H1 (cell line): ENCODE measurements at regions not wholly inside any gene's neighbourhood (a gene's known extent, or its start where the extent isn't known, plus 50 kb on each side); places are given as distances from the start of the nearest gene placed in this dataset.

Experiments used
- CTCF ChIA-PET: fragments of 300-600 bp; sonication (Branson Sonifier 250); formaldehyde crosslinking; loops from one replicate; lab custom pipeline; 2021; ENCODE audit not compliant: partially characterized antibody; lab: Charles Lee
- POLR2A ChIA-PET: fragments of 300-600 bp; sonication (Branson Sonifier 250); formaldehyde crosslinking; loops from one replicate; lab custom pipeline; 2021; ENCODE audit warnings: inconsistent platforms; ENCODE audit not compliant: partially characterized antibody; lab: Charles Lee
- DNase-seq, 2 experiments: peaks; one replicate each; pipeline versions ENCODE4 v3.0.0 to v3.0.0-alpha.2; 2010 to 2022; ENCODE audit warnings: low spot score in 2 of 2, low read depth in 1 of 2, mixed read lengths in 1 of 2
- FAIRE-seq: peaks from 2 replicates; lab custom pipeline; 2011; peaks lifted over from hg19 to GRCh38; lab: Jason Lieb, UNC
- H2AFZ ChIP-seq: 2 replicates; pipeline ENCODE4 v1.8.1; 2012; ENCODE audit warnings: low read length, inconsistent platforms
- H2AK5ac ChIP-seq: 2 replicates; pipeline ENCODE4 v1.6.1; 2013; ENCODE audit warnings: low read depth, low read length
- H2BK120ac ChIP-seq: replicated peaks from 2 replicates; pipeline ENCODE3; 2013; ENCODE audit warnings: low read depth, low read length, inconsistent platforms
- H2BK12ac ChIP-seq: 2 replicates; pipeline ENCODE4 v1.6.1; 2013; ENCODE audit warnings: low read depth, low read length
- H2BK15ac ChIP-seq: 2 replicates; pipeline ENCODE4 v1.6.1; 2013; ENCODE audit warnings: low read length
- H2BK20ac ChIP-seq: 2 replicates; pipeline ENCODE4 v1.6.1; 2013; ENCODE audit warnings: low read length
- H2BK5ac ChIP-seq: 2 replicates; pipeline ENCODE4 v1.6.1; 2013; ENCODE audit warnings: low read depth, low read length
- H3K14ac ChIP-seq: 2 replicates; pipeline ENCODE4 v1.6.1; 2013; ENCODE audit warnings: inconsistent platforms; ENCODE audit not compliant: insufficient read length
- H3K18ac ChIP-seq: 2 replicates; pipeline ENCODE4 v1.6.1; 2013; ENCODE audit warnings: low read length; ENCODE audit errors: extremely low read depth
- H3K23ac ChIP-seq: 2 replicates; pipeline ENCODE4 v1.6.1; 2013; ENCODE audit warnings: inconsistent platforms; ENCODE audit not compliant: insufficient read length
- H3K23me2 ChIP-seq: 2 replicates; pipeline ENCODE4 v1.6.1; 2013; ENCODE audit warnings: low read depth, low read length
- H3K27ac ChIP-seq: 2 replicates; pipeline ENCODE4 v1.6.1; 2011; ENCODE audit warnings: low read depth, low read length, inconsistent platforms
- H3K27me3 ChIP-seq, 4 experiments: replicated peaks in 1 of 4; 1 replicate in 1 of 4; 2 replicates in 3 of 4; pipeline versions ENCODE4 v1.6.1 to v1.8.1; 2011 to 2013; ENCODE audit warnings: low read length in 3 of 4, mild to moderate bottlenecking in 3 of 4, inconsistent platforms in 2 of 4, mixed read lengths in 2 of 4, moderate library complexity in 1 of 4; ENCODE audit not compliant: control insufficient read depth in 3 of 4, insufficient read depth in 3 of 4; ENCODE audit errors: extremely low read depth in 1 of 4
- H3K36me3 ChIP-seq, 4 experiments: 2 replicates each; pipeline versions ENCODE4 v1.6.1 to v1.8.1; 2011 to 2013; ENCODE audit warnings: mild to moderate bottlenecking in 4 of 4, low read length in 3 of 4, moderate library complexity in 2 of 4, control low read depth in 1 of 4, inconsistent platforms in 1 of 4; ENCODE audit not compliant: insufficient read depth in 4 of 4, control insufficient read depth in 2 of 4
- H3K4ac ChIP-seq: replicated peaks from 2 replicates; pipeline ENCODE3; 2013; ENCODE audit warnings: low read length, low read depth, mixed read lengths, inconsistent platforms; ENCODE audit not compliant: insufficient read length
- H3K4me1 ChIP-seq, 4 experiments: replicated peaks in 1 of 4; 1 replicate in 1 of 4; 2 replicates in 3 of 4; pipeline versions ENCODE4 v1.6.1 to v1.8.1; 2011 to 2013; ENCODE audit warnings: low read length in 3 of 4, inconsistent platforms in 2 of 4, mixed read lengths in 1 of 4; ENCODE audit not compliant: insufficient read depth in 4 of 4, control insufficient read depth in 3 of 4
- H3K4me2 ChIP-seq, 2 experiments: 2 replicates each; pipeline versions ENCODE4 v1.6.1 to v1.8.1; 2011 to 2013; ENCODE audit warnings: low read depth in 2 of 2, low read length in 2 of 2, control low read depth in 1 of 2, inconsistent platforms in 1 of 2, mild to moderate bottlenecking in 1 of 2; ENCODE audit not compliant: insufficient read depth in 1 of 2
- H3K4me3 ChIP-seq, 4 experiments: fragments of 200-600, 300-600 bp in 1 of 4; sonication (generic), shearing (Covaris generic), sonication (Bioruptor Twin) in 1 of 4; 2 replicates each; pipeline versions ENCODE4 v1.5.1 to v1.8.1; 2011 to 2016; ENCODE audit warnings: low read length in 4 of 4, low read depth in 3 of 4, control low read depth in 2 of 4, inconsistent platforms in 2 of 4, mild to moderate bottlenecking in 2 of 4, mixed read lengths in 1 of 4, moderate library complexity in 1 of 4; ENCODE audit not compliant: insufficient read depth in 2 of 4; ENCODE audit errors: extremely low read depth in 1 of 4
- H3K56ac ChIP-seq: replicated peaks from 2 replicates; pipeline ENCODE3; 2013; ENCODE audit warnings: low read depth, mild to moderate bottlenecking, mixed read lengths, low read length, inconsistent platforms; ENCODE audit not compliant: insufficient read length
- H3K79me1 ChIP-seq: 2 replicates; pipeline ENCODE4 v1.6.1; 2013; ENCODE audit warnings: low read depth, low read length, control low read depth
- H3K79me2 ChIP-seq, 2 experiments: 2 replicates each; pipeline versions ENCODE4 v1.6.1 to v1.8.1; 2012 to 2013; ENCODE audit warnings: low read length in 2 of 2, mild to moderate bottlenecking in 2 of 2, inconsistent platforms in 1 of 2; ENCODE audit not compliant: insufficient read depth in 2 of 2, control insufficient read depth in 1 of 2
- H3K9ac ChIP-seq, 4 experiments: replicated peaks in 1 of 4; 1 replicate in 1 of 4; 2 replicates in 3 of 4; pipeline versions ENCODE4 v1.6.1 to v1.8.1; 2011 to 2013; ENCODE audit warnings: low read depth in 3 of 4, low read length in 3 of 4, control low read depth in 2 of 4, mild to moderate bottlenecking in 2 of 4, moderate library complexity in 2 of 4, inconsistent platforms in 1 of 4; ENCODE audit errors: extremely low read depth in 1 of 4
- H3K9me3 ChIP-seq, 2 experiments: 2 replicates each; pipeline versions ENCODE4 v1.6.1 to v1.8.1; 2012 to 2013; ENCODE audit warnings: mild to moderate bottlenecking in 2 of 2, moderate library complexity in 2 of 2, control low read depth in 1 of 2, inconsistent platforms in 1 of 2, low read depth in 1 of 2, low read length in 1 of 2, mixed read lengths in 1 of 2; ENCODE audit not compliant: insufficient read depth in 2 of 2
- H4K20me1 ChIP-seq, 2 experiments: replicated peaks in 1 of 2; 2 replicates each; pipeline versions ENCODE3 to v1.8.1; 2011 to 2013; ENCODE audit warnings: inconsistent platforms in 2 of 2, low read length in 2 of 2, mild to moderate bottlenecking in 1 of 2; ENCODE audit not compliant: insufficient read depth in 2 of 2, control insufficient read depth in 1 of 2
- H4K5ac ChIP-seq: 2 replicates; pipeline ENCODE4 v1.6.1; 2013; ENCODE audit warnings: low read length, low read depth, mixed read lengths, inconsistent platforms; ENCODE audit not compliant: insufficient read length
- H4K8ac ChIP-seq: 2 replicates; pipeline ENCODE4 v1.8.0; 2013; ENCODE audit warnings: mild to moderate bottlenecking, moderate library complexity, low read length, inconsistent platforms; ENCODE audit not compliant: insufficient read depth; ENCODE audit errors: extremely low read depth
- H4K91ac ChIP-seq: replicated peaks from 2 replicates; pipeline ENCODE3; 2013; ENCODE audit warnings: low read length, mixed read lengths, inconsistent platforms; ENCODE audit not compliant: insufficient read length
- ATF3 ChIP-seq: IDR thresholded peaks from 2 replicates; pipeline ENCODE4 v1.6.1; 2011; ENCODE audit warnings: low read depth, mild to moderate bottlenecking, low read length; ENCODE audit not compliant: insufficient read depth
- CEBPB ChIP-seq: IDR thresholded peaks from 2 replicates; pipeline ENCODE4 v1.6.1; 2012; ENCODE audit warnings: low read depth, low read length
- FOSL1 ChIP-seq: IDR thresholded peaks from 2 replicates; pipeline ENCODE4 v1.6.1; 2011; ENCODE audit warnings: mild to moderate bottlenecking, low read depth, low read length, moderate library complexity; ENCODE audit not compliant: insufficient read depth
- KDM5A ChIP-seq: fragments of 200-600 bp; IDR thresholded peaks from 2 replicates; pipeline ENCODE4 v1.7.1; 2012; ENCODE audit warnings: mild to moderate bottlenecking, low read length, inconsistent platforms, mixed read lengths
- MAX ChIP-seq: IDR thresholded peaks from 2 replicates; pipeline ENCODE4 v1.6.1; 2012; ENCODE audit warnings: inconsistent platforms
- NRF1 ChIP-seq: IDR thresholded peaks from 2 replicates; pipeline ENCODE4 v1.6.1; 2011; ENCODE audit warnings: mild to moderate bottlenecking, low read depth, low read length, improper control_type of control experiment
- SIN3A ChIP-seq, 2 experiments: IDR thresholded peaks in 1 of 2; conservative IDR thresholded peaks in 1 of 2; 2 replicates each; pipeline ENCODE4 v1.6.1; 2011 to 2012; ENCODE audit warnings: low read length in 2 of 2, improper control_type of control experiment in 1 of 2, low read depth in 1 of 2, mild to moderate bottlenecking in 1 of 2
- SP2 ChIP-seq: IDR thresholded peaks from 2 replicates; pipeline ENCODE4 v1.6.1; 2012; ENCODE audit warnings: mild to moderate bottlenecking, low read length, inconsistent platforms
- WGBS, 2 experiments: shearing (Covaris generic) in 1 of 2; methylation state at CpG; one replicate each; pipeline versions ENCODE4 v1.1.6 to v1.1.7; 2013 to 2015; ENCODE audit warnings: low lambda C conversion rate in 2 of 2, mixed read lengths in 2 of 2, inconsistent platforms in 1 of 2, low coverage in 1 of 2, missing lambda C conversion rate in 1 of 2; ENCODE audit not compliant: insufficient replicate concordance in 2 of 2, insufficient coverage in 1 of 2, insufficient read length in 1 of 2; ENCODE audit errors: extremely low coverage in 1 of 2, missing lambda C conversion rate in 1 of 2; 5-methylcytosine and 5-hydroxymethylcytosine counted together

- no peaks in the 10 kb centered on the region for H3K79me1 ChIP-seq
- CTCF ChIA-PET: interaction anchor here (0.7 kb wide), 1 partner anchor 139 kb away, joined by 3 read pairs; no protein-coding TSS in a partner anchor
- no peak overlapping the region for H2BK15ac ChIP-seq
- TF ChIP-seq SP2 (no peak), ATF3 (no peak), KDM5A (no peak), CEBPB (no peak), FOSL1 (no peak), MAX (no peak), SIN3A (conservative IDR thresholded peaks at IDR 0.05 in 1 of 2, IDR thresholded peaks at IDR 0.05 in 1 of 2; ENCODE audit: low read depth in 1 of 2, low read length in 2 of 2) (no peak), NRF1 (no peak)
- H3K36me3 ChIP-seq: no peaks in the 10 kb centered on the region
- no peak overlapping the region for H4K91ac ChIP-seq
- H3K27me3 ChIP-seq: no peaks in the 10 kb centered on the region
- WGBS, 2 experiments: 100% methylated on average over 2 of the region's 2 CpGs; no CpG with 5 or more reads in 1 of the 2 experiments
- H3K79me2 ChIP-seq: no peaks in the 10 kb centered on the region
- no peaks in the 10 kb centered on the region for H4K20me1 ChIP-seq
- no peak overlapping the region for H2BK5ac ChIP-seq
- H3K23ac ChIP-seq: no peak overlapping the region
- no peak for DNase-seq
- POLR2A ChIA-PET: no interaction called here
- H3K4me2 ChIP-seq: no peak overlapping the region
- H3K18ac ChIP-seq: no peak overlapping the region; the same call in 1 of the 2 replicates
- no peak overlapping the region for H4K5ac ChIP-seq
- no peak overlapping the region for H3K4ac ChIP-seq
- H3K56ac ChIP-seq: no peak overlapping the region
- H3K4me1 ChIP-seq: no peaks in the 10 kb centered on the region
- no peak overlapping the region for H2BK120ac ChIP-seq
- no peak overlapping the region for H2BK20ac ChIP-seq
- H3K4me3 ChIP-seq: no peak overlapping the region
- H4K8ac ChIP-seq: no peak overlapping the region
- H3K9ac ChIP-seq: no peak overlapping the region
- no peaks in the 10 kb centered on the region for H3K23me2 ChIP-seq
- no peak for FAIRE-seq
- H3K27ac ChIP-seq: no peak overlapping the region
- H2BK12ac ChIP-seq: no peak overlapping the region
- H2AFZ ChIP-seq: no peak overlapping the region
- H3K9me3 ChIP-seq: no peaks in the 10 kb centered on the region
- H3K14ac ChIP-seq: no peak overlapping the region
- no peak overlapping the region for H2AK5ac ChIP-seq
Observed at GRCh38 chr6:54440549-54440948, 132.3 kb downstream of the TINAG start.
